ENCODE measurements at regions not wholly inside any gene's neighbourhood (a gene's known extent, or its start where the extent isn't known, plus 50 kb on each side); places are given as distances from the start of the nearest gene placed in this dataset.

DNA sequence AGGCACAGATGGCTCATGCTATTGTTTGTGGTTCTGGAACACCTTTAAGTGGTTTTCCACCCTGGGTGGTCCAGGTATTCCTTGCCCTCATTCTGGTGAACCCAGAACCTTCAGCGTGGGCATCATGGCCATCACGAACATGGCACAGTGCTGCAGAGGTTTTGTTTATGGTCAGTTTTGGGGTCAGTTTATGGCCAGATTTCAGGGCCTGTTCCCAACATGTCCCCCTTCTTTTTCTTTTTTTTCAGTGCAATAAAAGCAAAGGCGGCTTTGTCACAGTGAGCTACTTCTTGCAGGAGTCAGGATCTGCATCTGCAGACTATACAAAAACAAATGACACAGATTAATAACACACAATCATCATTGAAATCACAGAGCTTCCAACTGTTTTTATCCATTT, 1085.0 kb upstream of the ALCAM start:
- Histone ChIP-seq H3K27me3 (no peaks in the 10 kb centered on the region), H2AFZ (no peak overlapping the region), H3K4me3 (no peak overlapping the region), H4K20me1 (ENCODE audit: insufficient read depth, poor library complexity, severe bottlenecking) (no peaks in the 10 kb centered on the region), H3K27ac (no peak overlapping the region), H3K4me2 (no peak overlapping the region), H3K4me1 (ENCODE audit: insufficient read depth) (no peaks in the 10 kb centered on the region), H3K9me3 (ENCODE audit: low read depth) (no peaks in the 10 kb centered on the region), H3K79me2 (no peaks in the 10 kb centered on the region), H3K9me2 (replicated peaks; ENCODE audit: insufficient read depth) (no peaks in the 10 kb centered on the region), H3K36me3 (replicated peaks; ENCODE audit: insufficient read depth, low read depth) (no peaks in the 10 kb centered on the region)
- 95% methylated on average over 3 of the region's 3 CpGs for WGBS (ENCODE audit: low lambda C conversion rate, missing lambda C conversion rate)
- DNase-seq (ENCODE audit: low spot score): no peak
- TF ChIP-seq EZH2phosphoT487 (IDR thresholded peaks at IDR 0.05; ENCODE audit: low read depth, severe bottlenecking, unreplicated experiment): no peak
- TF ChIP-seq, protein P1, sequence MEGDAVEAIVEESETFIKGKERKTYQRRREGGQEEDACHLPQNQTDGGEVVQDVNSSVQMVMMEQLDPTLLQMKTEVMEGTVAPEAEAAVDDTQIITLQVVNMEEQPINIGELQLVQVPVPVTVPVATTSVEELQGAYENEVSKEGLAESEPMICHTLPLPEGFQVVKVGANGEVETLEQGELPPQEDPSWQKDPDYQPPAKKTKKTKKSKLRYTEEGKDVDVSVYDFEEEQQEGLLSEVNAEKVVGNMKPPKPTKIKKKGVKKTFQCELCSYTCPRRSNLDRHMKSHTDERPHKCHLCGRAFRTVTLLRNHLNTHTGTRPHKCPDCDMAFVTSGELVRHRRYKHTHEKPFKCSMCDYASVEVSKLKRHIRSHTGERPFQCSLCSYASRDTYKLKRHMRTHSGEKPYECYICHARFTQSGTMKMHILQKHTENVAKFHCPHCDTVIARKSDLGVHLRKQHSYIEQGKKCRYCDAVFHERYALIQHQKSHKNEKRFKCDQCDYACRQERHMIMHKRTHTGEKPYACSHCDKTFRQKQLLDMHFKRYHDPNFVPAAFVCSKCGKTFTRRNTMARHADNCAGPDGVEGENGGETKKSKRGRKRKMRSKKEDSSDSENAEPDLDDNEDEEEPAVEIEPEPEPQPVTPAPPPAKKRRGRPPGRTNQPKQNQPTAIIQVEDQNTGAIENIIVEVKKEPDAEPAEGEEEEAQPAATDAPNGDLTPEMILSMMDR (IDR thresholded peaks at IDR 0.05; ENCODE audit: poor library complexity): no peak
- no peak for TF ChIP-seq EZH2 (IDR thresholded peaks at IDR 0.05; ENCODE audit: borderline replicate concordance)

DNA sequence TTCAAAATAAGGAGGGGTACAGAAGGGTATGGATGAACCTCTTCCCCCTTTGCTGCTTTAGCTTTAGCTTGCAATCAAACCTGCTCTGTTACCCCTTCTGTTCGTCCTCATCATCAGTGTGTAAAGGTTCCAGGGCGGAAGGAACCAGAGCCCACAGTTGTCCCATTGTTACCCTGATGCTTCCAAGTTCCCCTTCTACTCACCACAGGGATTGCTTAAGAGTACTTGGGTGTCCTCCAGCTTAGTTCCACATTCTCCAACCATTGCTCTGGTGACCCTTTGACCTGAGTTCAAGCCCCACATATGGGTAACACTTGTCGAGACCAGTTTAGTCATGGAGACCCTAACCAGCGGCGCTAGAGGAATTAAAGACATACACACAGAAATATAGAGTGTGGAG, 1080.1 kb upstream of the ALCAM start:
- H2AFZ ChIP-seq: no peak overlapping the region
- H3K9me2 ChIP-seq (replicated peaks; ENCODE audit: insufficient read depth): no peaks in the 10 kb centered on the region
- no peaks in the 10 kb centered on the region for H3K79me2 ChIP-seq
- WGBS (ENCODE audit: low lambda C conversion rate, missing lambda C conversion rate): 90% methylated on average over 5 of the region's 5 CpGs
- H3K4me2 ChIP-seq: no peak overlapping the region
- TF ChIP-seq, protein P1 (IDR thresholded peaks at IDR 0.05; ENCODE audit: poor library complexity): no peak
- no peak for TF ChIP-seq EZH2phosphoT487 (IDR thresholded peaks at IDR 0.05; ENCODE audit: low read depth, severe bottlenecking, unreplicated experiment)
- TF ChIP-seq EZH2 (IDR thresholded peaks at IDR 0.05; ENCODE audit: borderline replicate concordance): no peak
- H4K20me1 ChIP-seq (ENCODE audit: insufficient read depth, poor library complexity, severe bottlenecking): no peaks in the 10 kb centered on the region
- no peak overlapping the region for H3K4me3 ChIP-seq
- no peaks in the 10 kb centered on the region for H3K9me3 ChIP-seq (ENCODE audit: low read depth)
- H3K4me1 ChIP-seq (ENCODE audit: insufficient read depth): no peaks in the 10 kb centered on the region
- no peak for DNase-seq (ENCODE audit: low spot score)
- no peak overlapping the region for H3K27ac ChIP-seq
- H3K36me3 ChIP-seq (replicated peaks; ENCODE audit: insufficient read depth, low read depth): no peaks in the 10 kb centered on the region
- no peaks in the 10 kb centered on the region for H3K27me3 ChIP-seq

DNA sequence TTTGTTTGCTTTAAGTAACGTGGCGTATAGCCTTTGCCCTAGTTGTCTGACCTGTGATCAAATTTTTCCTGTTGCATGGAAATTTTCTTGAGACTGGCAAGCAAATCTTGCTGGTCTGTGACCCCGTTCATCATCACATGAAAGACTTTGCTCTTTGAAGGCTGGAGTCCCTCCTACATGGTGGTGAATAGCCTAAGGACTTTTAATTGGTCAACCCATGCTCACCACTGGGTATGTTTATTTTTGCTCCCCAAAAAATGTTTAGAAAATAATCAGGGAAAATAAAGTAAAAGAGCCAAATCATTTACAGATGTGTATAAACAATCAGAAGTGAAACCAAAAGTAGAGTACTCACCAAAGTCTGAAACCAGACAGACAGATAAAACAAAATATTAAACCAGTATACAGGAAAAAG, 1075.3 kb upstream of the ALCAM start:
- Histone ChIP-seq H3K27ac (no peak overlapping the region), H3K4me3 (no peak overlapping the region), H3K9me3 (ENCODE audit: low read depth) (no peaks in the 10 kb centered on the region), H3K79me2 (no peaks in the 10 kb centered on the region), H2AFZ (peak overlapping the region; percentile 34), H3K4me1 (ENCODE audit: insufficient read depth) (no peaks in the 10 kb centered on the region), H3K27me3 (no peaks in the 10 kb centered on the region), H3K4me2 (peak overlapping the region; percentile 62), H3K36me3 (replicated peaks; ENCODE audit: insufficient read depth, low read depth) (no peaks in the 10 kb centered on the region), H4K20me1 (ENCODE audit: insufficient read depth, poor library complexity, severe bottlenecking) (no peaks in the 10 kb centered on the region), H3K9me2 (replicated peaks; ENCODE audit: insufficient read depth) (no peaks in the 10 kb centered on the region)
- 64% methylated on average over 3 of the region's 3 CpGs for WGBS (ENCODE audit: low lambda C conversion rate, missing lambda C conversion rate)
- TF ChIP-seq EZH2phosphoT487 (IDR thresholded peaks at IDR 0.05; ENCODE audit: low read depth, severe bottlenecking, unreplicated experiment) (no peak), EZH2 (IDR thresholded peaks at IDR 0.05; ENCODE audit: borderline replicate concordance) (no peak)
- TF ChIP-seq, protein P1 (IDR thresholded peaks at IDR 0.05; ENCODE audit: poor library complexity): no peak
- no peak for DNase-seq (ENCODE audit: low spot score)

DNA sequence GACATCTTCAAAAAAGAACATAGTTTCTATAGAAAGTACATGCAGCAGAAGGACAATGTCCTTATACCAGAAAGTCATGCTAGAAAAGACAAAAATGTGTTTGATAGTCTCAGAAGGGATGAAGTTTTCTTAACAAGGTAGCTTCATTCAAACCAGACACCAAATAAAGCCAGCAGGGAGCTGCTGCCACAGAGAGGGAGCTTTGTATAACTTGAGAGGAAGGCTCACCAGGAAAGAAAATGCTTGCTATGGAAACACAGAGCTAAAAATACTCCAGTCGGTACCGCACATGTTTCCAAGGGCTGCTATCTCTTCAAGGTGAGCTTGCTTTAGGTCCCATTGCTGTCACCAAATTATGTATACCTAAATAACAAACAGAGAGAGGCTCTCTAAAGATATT, 1074.8 kb upstream of the ALCAM start:
- H3K9me2 ChIP-seq (replicated peaks; ENCODE audit: insufficient read depth): no peaks in the 10 kb centered on the region
- DNase-seq (ENCODE audit: low spot score): no peak
- peak overlapping the region; percentile 62 for H3K4me2 ChIP-seq
- H3K4me1 ChIP-seq (ENCODE audit: insufficient read depth): no peaks in the 10 kb centered on the region
- TF ChIP-seq, protein P1 (IDR thresholded peaks at IDR 0.05; ENCODE audit: poor library complexity): no peak
- TF ChIP-seq EZH2 (IDR thresholded peaks at IDR 0.05; ENCODE audit: borderline replicate concordance): no peak
- no peak for TF ChIP-seq EZH2phosphoT487 (IDR thresholded peaks at IDR 0.05; ENCODE audit: low read depth, severe bottlenecking, unreplicated experiment)
- no peaks in the 10 kb centered on the region for H3K27me3 ChIP-seq
- no peaks in the 10 kb centered on the region for H4K20me1 ChIP-seq (ENCODE audit: insufficient read depth, poor library complexity, severe bottlenecking)
- no peaks in the 10 kb centered on the region for H3K36me3 ChIP-seq (replicated peaks; ENCODE audit: insufficient read depth, low read depth)
- H3K79me2 ChIP-seq: no peaks in the 10 kb centered on the region
- WGBS (ENCODE audit: low lambda C conversion rate, missing lambda C conversion rate): 43% methylated on average over 2 of the region's 2 CpGs
- H3K4me3 ChIP-seq: no peak overlapping the region
- peak overlapping the region; percentile 34 for H2AFZ ChIP-seq
- H3K9me3 ChIP-seq (ENCODE audit: low read depth): no peaks in the 10 kb centered on the region
- no peak overlapping the region for H3K27ac ChIP-seq
